WTC11 (cell line): ENCODE measurements at regions not wholly inside any gene's neighbourhood (a gene's known extent, or its start where the extent isn't known, plus 50 kb on each side); places are given as distances from the start of the nearest gene placed in this dataset.

Experiments
- ATAC-seq: fragments of 200-7000 bp; cut with Tn5 transposase; 2 replicates; pipeline ENCODE4 v1.10.0; 2021; ENCODE audit warnings: mild to moderate bottlenecking, moderate library complexity
- CTCF ChIA-PET: fragments of 300-600 bp; sonication (Branson Sonifier 250); formaldehyde crosslinking; loops from one replicate; lab custom pipeline; 2021; ENCODE audit warnings: antibody characterized with exemption; lab: Charles Lee
- POLR2A ChIA-PET: fragments of 350-600 bp; sonication (Branson Sonifier 250); formaldehyde crosslinking; loops from one replicate; lab custom pipeline; 2021; ENCODE audit warnings: antibody characterized with exemption; lab: Charles Lee
- DNase-seq: peaks from one replicate; pipeline ENCODE4 v3.0.0; 2021; ENCODE audit warnings: low spot score
- H3K27ac Mint-ChIP-seq: 2 replicates; pipeline ENCODE4 v1.8.0; 2021; ENCODE audit warnings: mixed read lengths
- H3K27me3 Mint-ChIP-seq: 2 replicates; pipeline ENCODE4 v1.8.0; 2021; ENCODE audit warnings: low read depth, mild to moderate bottlenecking, moderate library complexity, mixed read lengths
- H3K36me3 Mint-ChIP-seq: 2 replicates; pipeline ENCODE4 v1.8.0; 2021; ENCODE audit warnings: mixed read lengths
- H3K4me1 Mint-ChIP-seq: 2 replicates; pipeline ENCODE4 v1.8.0; 2022; ENCODE audit warnings: mixed read lengths
- H3K4me3 Mint-ChIP-seq: 2 replicates; pipeline ENCODE4 v1.8.0; 2021; ENCODE audit warnings: mild to moderate bottlenecking, moderate library complexity, mixed read lengths
- H3K9me3 Mint-ChIP-seq: 2 replicates; pipeline ENCODE4 v1.8.0; 2021; ENCODE audit warnings: mixed read lengths
- ARID4B ChIP-seq: sonication (generic); formaldehyde crosslinking; IDR thresholded peaks from 2 replicates; pipeline ENCODE4 v1.8.0; 2023; ENCODE audit warnings: missing genetic modification reagents, mild to moderate bottlenecking, borderline replicate concordance
- ATF3 ChIP-seq: sonication (generic); formaldehyde crosslinking; conservative IDR thresholded peaks from 2 replicates; pipeline ENCODE4 v1.8.1; 2022; ENCODE audit warnings: mild to moderate bottlenecking, missing genetic modification reagents
- E2F5 ChIP-seq: sonication (generic); formaldehyde crosslinking; IDR thresholded peaks from 2 replicates; pipeline ENCODE4 v1.8.1; 2022; ENCODE audit warnings: mild to moderate bottlenecking, moderate library complexity, missing genetic modification reagents
- ELF4 ChIP-seq: sonication (generic); formaldehyde crosslinking; IDR thresholded peaks from 2 replicates; pipeline ENCODE4 v1.8.1; 2022; ENCODE audit warnings: low read depth, mild to moderate bottlenecking, moderate library complexity, missing genetic modification reagents
- ESRRA ChIP-seq: sonication (generic); formaldehyde crosslinking; IDR thresholded peaks from 2 replicates; pipeline ENCODE4 v1.8.1; 2022; ENCODE audit warnings: mild to moderate bottlenecking, missing genetic modification reagents, borderline replicate concordance
- GABPB1 ChIP-seq: sonication (generic); formaldehyde crosslinking; IDR thresholded peaks from 2 replicates; pipeline ENCODE4 v1.8.1; 2023; ENCODE audit warnings: mild to moderate bottlenecking, missing genetic modification reagents
- IRF2 ChIP-seq: sonication (generic); formaldehyde crosslinking; IDR thresholded peaks from 2 replicates; pipeline ENCODE4 v1.8.0; 2022; ENCODE audit warnings: low read depth, missing genetic modification reagents, borderline replicate concordance
- MXD4 ChIP-seq: fragments of 250-450 bp; sonication (Bioruptor Pico); IDR thresholded peaks from 2 replicates; pipeline ENCODE4 v1.8.0; 2021; ENCODE audit warnings: mild to moderate bottlenecking, moderate library complexity, borderline replicate concordance
- NFYB ChIP-seq: sonication (generic); formaldehyde crosslinking; conservative IDR thresholded peaks from 2 replicates; pipeline ENCODE4 v1.8.0; 2022; ENCODE audit warnings: low read depth, missing genetic modification reagents
- TEAD1 ChIP-seq: sonication (generic); formaldehyde crosslinking; IDR thresholded peaks from 2 replicates; pipeline ENCODE4 v1.8.0; 2022; ENCODE audit warnings: mild to moderate bottlenecking, missing genetic modification reagents
- TP53 ChIP-seq: sonication (generic); formaldehyde crosslinking; IDR thresholded peaks from 2 replicates; pipeline ENCODE4 v1.8.1; 2023; ENCODE audit warnings: mild to moderate bottlenecking, missing genetic modification reagents
- USF2 ChIP-seq: sonication (generic); formaldehyde crosslinking; IDR thresholded peaks from 2 replicates; pipeline ENCODE4 v1.8.1; 2023; ENCODE audit warnings: mild to moderate bottlenecking, missing genetic modification reagents, moderate library complexity
- ZNF281 ChIP-seq: sonication (generic); formaldehyde crosslinking; IDR thresholded peaks from 2 replicates; pipeline ENCODE4 v1.8.0; 2023; ENCODE audit warnings: mild to moderate bottlenecking, missing genetic modification reagents
- ZNF416 ChIP-seq: fragments of 250-450 bp; sonication (Bioruptor Pico); IDR thresholded peaks from 2 replicates; pipeline ENCODE4 v1.9.0; 2021; ENCODE audit warnings: mild to moderate bottlenecking, inconsistent platforms
- ZNF423 ChIP-seq: fragments of 250-450 bp; sonication (Bioruptor Pico); IDR thresholded peaks from 2 replicates; pipeline ENCODE4 v2.1.2; 2022; ENCODE audit warnings: mild to moderate bottlenecking, moderate library complexity
- ZNF512 ChIP-seq: sonication (generic); formaldehyde crosslinking; IDR thresholded peaks from 2 replicates; pipeline ENCODE4 v1.8.1; 2022; ENCODE audit warnings: missing genetic modification reagents, borderline replicate concordance
- ZNF671 ChIP-seq: fragments of 250-450 bp; sonication (Bioruptor Pico); IDR thresholded peaks from 2 replicates; pipeline ENCODE4 v1.8.0; 2021; ENCODE audit warnings: mild to moderate bottlenecking

- no peak for TF ChIP-seq MXD4 (CRISPR knock-in tag)
- TF ChIP-seq ZNF423 (CRISPR knock-in tag): no peak
- no peak for TF ChIP-seq ZNF512 (CRISPR knock-in tag)
- TF ChIP-seq ELF4 (CRISPR knock-in tag): no peak
- no peak for TF ChIP-seq ZNF416 (CRISPR knock-in tag)
- TF ChIP-seq TP53 (CRISPR knock-in tag): no peak
- TF ChIP-seq ZNF281 (CRISPR knock-in tag): no peak
- TF ChIP-seq ATF3 (CRISPR knock-in tag): no peak
- no peak for TF ChIP-seq E2F5 (CRISPR knock-in tag)
- no peak for TF ChIP-seq USF2
- no peak for TF ChIP-seq TEAD1
- TF ChIP-seq IRF2 (CRISPR knock-in tag): no peak
- no peak for TF ChIP-seq ARID4B (CRISPR knock-in tag)
- no peak for TF ChIP-seq GABPB1 (CRISPR knock-in tag)
- TF ChIP-seq ZNF671: no peak
- TF ChIP-seq NFYB: no peak
- no peak for TF ChIP-seq ESRRA (CRISPR knock-in tag)
- Mint-ChIP-seq H3K9me3 (peaks cover 9% of the 10 kb centered on the region), H3K4me3 (no peak overlapping the region), H3K4me1 (peaks cover 20% of the 10 kb centered on the region), H3K27ac (no peak overlapping the region), H3K27me3 (no peaks in the 10 kb centered on the region), H3K36me3 (no peaks in the 10 kb centered on the region)
- POLR2A ChIA-PET: no interaction called here
- ATAC-seq: no peak
- no peak for DNase-seq
- CTCF ChIA-PET: interaction anchor here (1.5 kb wide), 1 partner anchor 141 kb away, joined by 3 read pairs; no protein-coding TSS in a partner anchor
Measured at GRCh38 chr2:181751266-181752030, 71.1 kb upstream of the NEUROD1 start.
